SK-N-SH (cell line): ENCODE measurements at regions not wholly inside any gene's neighbourhood (a gene's known extent, or its start where the extent isn't known, plus 50 kb on each side); places are given as distances from the start of the nearest gene placed in this dataset.

ENCODE experiments used
- CHD2 ChIP-seq: fragments of 150-350 bp; IDR thresholded peaks from 2 replicates; pipeline ENCODE4 v1.6.1; 2018; ENCODE audit warnings: low read length; ENCODE audit not compliant: partially characterized antibody
- CTCF ChIP-seq: fragments of 200-600 bp; sonication (generic); IDR thresholded peaks from 2 replicates; pipeline ENCODE4 v1.6.1; 2017; ENCODE audit warnings: antibody characterized with exemption, mild to moderate bottlenecking, moderate library complexity
- EP300 ChIP-seq, 2 experiments: IDR thresholded peaks; 2 replicates each; pipeline versions ENCODE4 v1.4.0 to v1.6.1; 2012; ENCODE audit warnings: borderline replicate concordance in 1 of 2, low read depth in 1 of 2, low read length in 1 of 2
- JUND ChIP-seq: IDR thresholded peaks from 2 replicates; pipeline ENCODE4 v1.4.0; 2012
- NFIC ChIP-seq: IDR thresholded peaks from 2 replicates; pipeline ENCODE4 v1.4.0; 2012; ENCODE audit warnings: borderline replicate concordance
- NRF1 ChIP-seq: IDR thresholded peaks from 2 replicates; pipeline ENCODE4 v1.6.1; 2012; ENCODE audit warnings: low read depth, mild to moderate bottlenecking, low read length
- PBX3 ChIP-seq: IDR thresholded peaks from 2 replicates; pipeline ENCODE4; 2012
- REST ChIP-seq: IDR thresholded peaks from 2 replicates; pipeline ENCODE4 v1.6.1; 2012; ENCODE audit warnings: mild to moderate bottlenecking, low read depth, low read length, moderate library complexity
- RFX5 ChIP-seq: IDR thresholded peaks from 2 replicates; pipeline ENCODE4 v1.6.1; 2012; ENCODE audit warnings: mild to moderate bottlenecking, improper control_type of control experiment, low read length
- SMC3 ChIP-seq: IDR thresholded peaks from 2 replicates; pipeline ENCODE4 v1.6.1; 2012; ENCODE audit warnings: low read depth, low read length, improper control_type of control experiment
- TAF1 ChIP-seq: IDR thresholded peaks from 2 replicates; pipeline ENCODE4 v1.6.1; 2012; ENCODE audit warnings: low read depth, mild to moderate bottlenecking, low read length, moderate library complexity, borderline replicate concordance
- YY1 ChIP-seq: IDR thresholded peaks from 2 replicates; pipeline ENCODE4 v1.4.0; 2012; ENCODE audit warnings: low read depth, mild to moderate bottlenecking
- ZBTB33 ChIP-seq: IDR thresholded peaks from 2 replicates; pipeline ENCODE4 v1.4.0; 2012; ENCODE audit warnings: low read depth, borderline replicate concordance

GRCh38 chr2:20925265-20925889, 102.5 kb upstream of the LDAH start:
- TF ChIP-seq CTCF, result no peak
- TF ChIP-seq JUND, result no peak
- TF ChIP-seq YY1, result no peak
- no peak for TF ChIP-seq PBX3
- no peak for TF ChIP-seq TAF1
- no peak for TF ChIP-seq SMC3
- no peak for TF ChIP-seq RFX5
- no peak for TF ChIP-seq NFIC
- no peak for TF ChIP-seq ZBTB33
- TF ChIP-seq CHD2, result no peak
- peak; percentile 97 for TF ChIP-seq REST
- TF ChIP-seq EP300 (IDR thresholded peaks at IDR 0.05; ENCODE audit: borderline replicate concordance in 1 of 2, low read depth in 1 of 2, low read length in 1 of 2), result no peak
- no peak for TF ChIP-seq NRF1
